SJCRH30 (cell line): ENCODE measurements at regions not wholly inside any gene's neighbourhood (a gene's known extent, or its start where the extent isn't known, plus 50 kb on each side); places are given as distances from the start of the nearest gene placed in this dataset.
A peak's percentile ranks its signal among the peaks of the same experiment; 100 is the strongest.
"Not testable (repeated sequence)": the region's sequence is repeated elsewhere in the genome, so short reads cannot be mapped to it uniquely, and the experiment has no call there.

Source experiments
- DNase-seq, 2 experiments: peaks; one replicate each; pipeline ENCODE4 v3.0.0-alpha.2; 2015 to 2020
- H3K27ac ChIP-seq: fragments of 250-450 bp; sonication (Bioruptor Pico); 2 replicates; pipeline ENCODE4 v1.5.1; 2020; ENCODE audit warnings: mild to moderate bottlenecking, moderate library complexity
- H3K27me3 ChIP-seq: fragments of 250-450 bp; sonication (Bioruptor Pico); 2 replicates; pipeline ENCODE4 v1.5.1; 2020; ENCODE audit warnings: mild to moderate bottlenecking, moderate library complexity
- H3K36me3 ChIP-seq: fragments of 250-450 bp; sonication (Bioruptor Pico); 2 replicates; pipeline ENCODE4 v1.5.1; 2020; ENCODE audit warnings: mild to moderate bottlenecking, moderate library complexity
- H3K4me1 ChIP-seq: fragments of 250-450 bp; sonication (Bioruptor Pico); 2 replicates; pipeline ENCODE4 v1.5.1; 2020; ENCODE audit warnings: mild to moderate bottlenecking, moderate library complexity
- H3K4me3 ChIP-seq: fragments of 250-450 bp; sonication (Bioruptor Pico); 2 replicates; pipeline ENCODE4 v1.5.1; 2020; ENCODE audit warnings: mild to moderate bottlenecking, moderate library complexity
- H3K9me3 ChIP-seq: fragments of 250-450 bp; sonication (Bioruptor Pico); replicated peaks from 2 replicates; pipeline ENCODE4 v1.5.1; 2020; ENCODE audit warnings: mild to moderate bottlenecking, moderate library complexity

DNA sequence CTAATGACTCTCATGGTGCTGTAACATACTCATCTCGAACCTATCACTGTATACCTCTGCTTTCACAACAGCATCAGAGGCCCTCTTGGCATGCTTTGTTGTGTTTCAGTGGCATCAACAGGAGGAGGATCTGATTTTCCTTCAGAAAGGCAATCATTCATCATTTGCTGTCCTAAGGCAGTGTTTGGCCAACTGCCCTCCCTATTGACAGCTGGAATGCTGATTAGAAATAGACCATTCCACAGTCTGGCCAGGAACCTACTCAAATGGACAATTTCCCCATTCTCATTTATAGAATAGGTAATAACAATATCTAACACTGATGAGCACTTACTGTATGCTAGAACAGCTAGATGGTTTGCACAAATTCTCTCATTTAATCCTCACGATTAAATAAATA, 310.6 kb upstream of the PTBP2 start:
- Histone ChIP-seq H3K27ac (no peak overlapping the region), H3K36me3 (no peaks in the 10 kb centered on the region), H3K9me3 (no peaks in the 10 kb centered on the region), H3K27me3 (no peaks in the 10 kb centered on the region), H3K4me3 (no peak overlapping the region), H3K4me1 (no peaks in the 10 kb centered on the region)
- no peak for DNase-seq

DNA sequence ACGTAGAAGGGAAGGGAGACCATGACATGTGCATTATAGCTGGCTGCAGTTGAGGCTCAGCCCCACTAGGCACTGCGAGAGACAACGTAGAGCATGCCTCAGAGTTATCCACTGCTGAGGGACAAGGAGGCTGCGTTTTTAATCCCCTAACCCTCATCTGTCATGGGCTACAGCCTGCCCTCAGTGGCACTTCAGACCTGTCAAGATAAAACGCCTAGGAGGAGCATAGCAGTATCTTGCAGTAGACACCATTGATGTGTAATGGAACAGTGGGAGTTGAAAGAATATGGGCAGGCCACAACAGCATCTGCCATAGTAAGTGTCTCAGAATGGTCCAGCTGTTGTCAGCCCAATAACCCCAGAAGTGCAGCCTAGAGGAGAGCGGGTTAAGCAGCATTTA, 307.0 kb upstream of the PTBP2 start:
- Histone ChIP-seq H3K9me3 (no peaks in the 10 kb centered on the region), H3K27me3 (no peaks in the 10 kb centered on the region), H3K27ac (no peak overlapping the region), H3K36me3 (no peaks in the 10 kb centered on the region), H3K4me1 (no peaks in the 10 kb centered on the region), H3K4me3 (no peak overlapping the region)
- no peak for DNase-seq

DNA sequence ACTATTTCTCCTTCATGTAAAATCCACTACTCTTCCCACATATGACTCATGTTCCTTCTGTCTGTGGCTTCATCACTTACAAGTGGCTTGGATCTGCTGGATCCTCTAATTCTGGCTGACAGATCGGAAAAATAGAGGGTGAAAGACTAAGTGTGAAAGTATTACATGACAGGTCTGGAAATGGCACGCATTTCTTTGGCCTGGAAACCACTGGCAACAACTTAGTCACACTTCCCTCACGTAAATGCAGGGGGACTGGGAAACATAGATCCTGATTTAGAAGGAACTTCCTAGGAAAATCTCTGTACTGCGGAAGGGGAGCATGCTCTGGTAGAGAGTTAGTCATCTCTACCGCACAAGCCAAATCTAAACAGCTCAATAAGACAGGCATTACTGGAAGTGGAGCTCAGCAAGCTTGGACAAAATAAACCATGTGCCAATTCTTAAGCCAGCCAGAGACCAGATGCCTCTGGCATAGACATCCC, 305.4 kb upstream of the PTBP2 start:
- DNase-seq: peak in 1 of 2 experiments; percentile 11
- Histone ChIP-seq H3K36me3 (no peaks in the 10 kb centered on the region), H3K27ac (no peak overlapping the region), H3K4me3 (no peak overlapping the region), H3K4me1 (no peaks in the 10 kb centered on the region), H3K27me3 (no peaks in the 10 kb centered on the region), H3K9me3 (no peaks in the 10 kb centered on the region)

GRCh38 chr1:96416701-96417444, 304.7 kb upstream of the PTBP2 start:
- Histone ChIP-seq H3K4me1 (no peaks in the 10 kb centered on the region), H3K27ac (no peak overlapping the region), H3K4me3 (no peak overlapping the region), H3K9me3 (no peaks in the 10 kb centered on the region), H3K27me3 (no peaks in the 10 kb centered on the region), H3K36me3 (no peaks in the 10 kb centered on the region)
- DNase-seq: no peak

DNA sequence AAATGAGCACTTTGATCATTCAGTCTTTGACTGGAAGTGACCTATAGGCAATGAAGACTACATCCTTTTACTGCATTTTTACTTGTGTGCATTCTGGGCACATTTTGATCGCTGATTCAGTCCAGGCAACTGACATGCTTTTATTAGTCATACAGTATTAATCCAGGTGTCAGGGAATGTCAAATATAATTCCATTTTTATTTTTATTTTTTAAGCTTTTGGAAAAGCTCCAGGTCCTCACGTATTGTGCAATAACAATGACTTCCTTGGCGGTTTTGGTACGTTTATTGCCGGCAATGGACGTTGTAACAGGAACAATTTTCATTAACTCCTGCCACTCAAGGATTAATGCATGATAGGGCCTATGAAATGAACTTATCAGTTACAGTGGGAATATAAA, 302.6 kb upstream of the PTBP2 start:
- Histone ChIP-seq H3K4me1 (no peaks in the 10 kb centered on the region), H3K27ac (no peak overlapping the region), H3K27me3 (no peaks in the 10 kb centered on the region), H3K4me3 (no peak overlapping the region), H3K9me3 (no peaks in the 10 kb centered on the region), H3K36me3 (no peaks in the 10 kb centered on the region)
- DNase-seq: no peak

- no peak overlapping the region for H3K27ac ChIP-seq
- no peaks in the 10 kb centered on the region for H3K9me3 ChIP-seq
- H3K27me3 ChIP-seq: no peaks in the 10 kb centered on the region
- no peak overlapping the region for H3K4me3 ChIP-seq
- DNase-seq: no peak
- H3K4me1 ChIP-seq: no peaks in the 10 kb centered on the region
- no peaks in the 10 kb centered on the region for H3K36me3 ChIP-seq
Observed at GRCh38 chr1:96424877-96425276, 296.7 kb upstream of the PTBP2 start.

DNA sequence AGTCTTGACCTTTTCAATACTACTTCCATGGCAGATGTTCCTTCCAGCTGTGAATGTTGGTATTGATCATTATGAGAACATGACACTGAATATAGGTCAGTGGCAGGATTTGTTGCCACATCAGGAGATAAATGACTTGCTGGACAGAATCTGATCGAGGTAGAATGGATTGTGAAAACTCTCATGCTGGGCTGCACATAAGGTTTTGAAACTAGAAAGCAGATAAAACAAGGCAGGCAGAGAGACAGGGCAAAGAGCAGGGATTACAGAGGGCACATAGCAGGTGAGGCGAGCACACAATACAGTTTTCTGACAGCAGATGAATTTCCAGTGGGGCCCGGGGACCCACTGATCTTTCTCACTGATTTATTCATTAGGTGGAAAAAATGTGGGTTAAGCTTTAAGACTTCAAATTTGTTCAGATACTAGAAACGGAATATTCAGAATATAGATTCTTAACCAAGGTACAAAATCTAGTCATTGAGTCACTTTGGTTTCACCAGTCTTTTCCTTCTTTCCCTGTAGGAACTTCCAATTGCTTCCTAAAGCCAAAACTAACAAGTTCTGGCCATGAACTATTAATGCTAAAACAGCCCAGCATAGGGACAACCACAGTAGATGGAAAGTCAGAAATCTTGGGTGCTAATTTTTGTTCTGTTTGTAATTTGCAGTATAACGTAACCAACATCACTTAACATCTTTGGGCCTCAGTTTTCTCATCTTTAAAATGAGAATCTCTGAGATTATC, 296.0 kb upstream of the PTBP2 start:
- Histone ChIP-seq H3K4me1 (no peaks in the 10 kb centered on the region), H3K27ac (no peak overlapping the region), H3K4me3 (no peak overlapping the region), H3K36me3 (no peaks in the 10 kb centered on the region), H3K27me3 (no peaks in the 10 kb centered on the region), H3K9me3 (no peaks in the 10 kb centered on the region)
- no peak for DNase-seq

DNA sequence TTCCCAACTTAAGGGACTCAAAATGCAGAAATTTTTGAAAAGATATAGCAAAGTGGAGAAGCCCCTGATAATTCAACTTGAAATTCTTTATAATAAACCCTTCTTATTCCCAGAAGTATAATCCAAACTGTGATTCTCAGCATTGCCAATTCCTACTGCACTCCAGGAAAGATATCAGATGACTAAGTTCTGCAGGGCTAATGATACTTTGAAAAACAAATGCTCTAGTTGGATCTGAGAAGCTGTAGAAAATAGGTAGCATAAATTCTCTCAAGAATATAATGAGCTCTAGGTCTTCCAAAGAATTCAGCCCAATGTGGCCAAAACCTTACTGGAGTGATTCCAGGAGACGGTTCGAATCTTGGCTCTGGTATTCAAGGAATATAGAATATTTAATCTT, 294.0 kb upstream of the PTBP2 start:
- Histone ChIP-seq H3K27ac (no peak overlapping the region), H3K4me3 (no peak overlapping the region), H3K9me3 (no peaks in the 10 kb centered on the region), H3K27me3 (no peaks in the 10 kb centered on the region), H3K4me1 (no peaks in the 10 kb centered on the region), H3K36me3 (no peaks in the 10 kb centered on the region)
- no peak for DNase-seq

DNA sequence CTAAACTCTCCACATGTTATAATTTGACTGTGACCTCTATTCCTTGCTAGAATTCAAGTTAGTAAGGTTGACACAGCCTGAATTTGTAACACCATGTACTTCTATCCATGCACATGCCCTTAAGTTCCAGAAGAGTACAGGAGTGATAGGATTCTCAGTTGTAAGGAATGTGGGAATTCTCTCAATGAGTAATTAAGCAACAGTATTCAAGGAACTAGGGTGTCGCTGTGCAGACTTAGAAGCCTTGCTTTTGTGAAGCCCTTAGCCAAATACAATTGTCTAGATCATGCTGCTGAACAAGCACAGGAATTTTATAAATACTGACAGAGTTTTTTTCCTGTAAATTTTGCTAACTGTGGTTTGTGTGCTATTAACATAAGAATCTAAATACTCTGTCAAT, 276.3 kb upstream of the PTBP2 start:
- Histone ChIP-seq H3K27ac (no peak overlapping the region), H3K4me1 (no peaks in the 10 kb centered on the region), H3K36me3 (no peaks in the 10 kb centered on the region), H3K4me3 (no peak overlapping the region), H3K9me3 (no peaks in the 10 kb centered on the region), H3K27me3 (peaks cover 2% of the 10 kb centered on the region; the same call in 1 of the 2 replicates)
- no peak for DNase-seq

DNA sequence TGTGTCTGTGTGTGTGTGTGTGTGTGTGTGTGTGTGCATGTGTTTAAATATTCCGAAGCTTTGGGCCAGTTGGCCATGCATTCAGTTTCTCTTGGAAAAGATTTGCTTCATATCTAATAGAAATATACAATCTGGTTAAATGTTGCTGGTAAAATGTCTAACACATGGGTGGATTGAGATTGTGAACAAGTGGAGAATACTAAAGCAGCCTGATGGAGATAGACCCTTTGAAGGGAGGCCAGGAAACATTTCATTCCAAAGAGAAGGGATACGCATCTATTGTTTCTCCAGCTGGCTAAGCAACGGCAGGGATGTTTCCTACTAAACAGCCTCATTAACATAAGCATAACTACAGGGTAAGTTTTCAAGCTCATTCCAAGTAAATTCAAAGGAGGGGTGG, 257.5 kb upstream of the PTBP2 start:
- no peak for DNase-seq
- Histone ChIP-seq H3K36me3 (no peaks in the 10 kb centered on the region), H3K9me3 (no peaks in the 10 kb centered on the region), H3K4me1 (no peaks in the 10 kb centered on the region), H3K27me3 (no peaks in the 10 kb centered on the region), H3K27ac (no peak overlapping the region), H3K4me3 (no peak overlapping the region)

DNA sequence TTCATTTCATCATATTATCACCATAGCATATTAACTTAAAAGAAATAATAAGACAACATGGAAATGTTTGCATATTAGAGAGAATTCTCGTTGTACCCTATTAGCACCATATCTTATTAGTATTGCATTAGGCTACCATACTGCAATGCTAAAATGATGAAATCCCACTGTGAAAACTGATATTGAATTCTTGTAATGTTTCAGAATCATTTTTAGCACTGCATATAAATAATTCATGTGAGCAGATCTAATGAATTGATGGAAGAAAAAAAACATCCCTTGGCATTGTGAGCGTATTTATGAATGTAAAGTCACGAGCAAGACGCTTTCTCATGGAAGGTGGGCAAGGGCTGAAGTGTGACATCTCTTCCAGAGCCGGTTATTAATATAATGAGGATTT, 257.1 kb upstream of the PTBP2 start:
- DNase-seq: no peak
- H3K27me3 ChIP-seq: no peaks in the 10 kb centered on the region
- H3K27ac ChIP-seq: no peak overlapping the region

GRCh38 chr1:96464991-96465390, 256.6 kb upstream of the PTBP2 start:
- Histone ChIP-seq H3K4me1 (no peaks in the 10 kb centered on the region), H3K27ac (no peak overlapping the region), H3K27me3 (no peaks in the 10 kb centered on the region), H3K9me3 (no peaks in the 10 kb centered on the region), H3K4me3 (no peak overlapping the region), H3K36me3 (no peaks in the 10 kb centered on the region)
- DNase-seq: no peak

More for the DNA sequence above, 257.1 kb upstream of the PTBP2 start:
- H3K4me3 ChIP-seq: no peak overlapping the region
- no peaks in the 10 kb centered on the region for H3K36me3 ChIP-seq
- H3K4me1 ChIP-seq: no peaks in the 10 kb centered on the region
- no peaks in the 10 kb centered on the region for H3K9me3 ChIP-seq

DNA sequence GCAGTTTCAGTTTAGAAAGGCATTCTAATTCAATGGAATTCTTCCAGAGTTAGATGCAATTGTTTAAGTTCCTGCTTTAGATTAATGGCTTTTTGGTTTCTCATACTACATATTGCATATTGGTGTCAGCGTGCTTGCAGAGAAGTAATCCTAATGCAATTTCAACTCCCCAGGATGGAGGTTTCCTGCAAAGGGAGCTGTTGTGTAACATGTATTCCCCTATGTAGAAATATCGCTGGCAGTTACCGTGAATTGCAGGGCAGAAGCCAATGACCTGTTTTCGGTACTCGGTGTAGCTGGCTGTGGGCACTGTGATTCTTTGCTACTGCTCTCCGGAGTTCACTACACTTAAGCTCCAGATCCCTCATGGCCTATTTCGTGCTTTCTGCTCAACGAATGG, 256.1 kb upstream of the PTBP2 start:
- Histone ChIP-seq H3K27me3 (no peaks in the 10 kb centered on the region), H3K9me3 (no peaks in the 10 kb centered on the region), H3K36me3 (no peaks in the 10 kb centered on the region), H3K4me1 (no peaks in the 10 kb centered on the region), H3K27ac (no peak overlapping the region), H3K4me3 (no peak overlapping the region)
- no peak for DNase-seq

GRCh38 chr1:96466842-96467241, 254.7 kb upstream of the PTBP2 start:
- no peaks in the 10 kb centered on the region for H3K27me3 ChIP-seq
- no peaks in the 10 kb centered on the region for H3K9me3 ChIP-seq
- H3K36me3 ChIP-seq: no peaks in the 10 kb centered on the region
- no peak overlapping the region for H3K4me3 ChIP-seq
- no peaks in the 10 kb centered on the region for H3K4me1 ChIP-seq
- H3K27ac ChIP-seq: no peak overlapping the region
- DNase-seq: no peak

- not testable (repeated sequence) for H3K27me3 ChIP-seq, H3K4me3 ChIP-seq, H3K9me3 ChIP-seq, DNase-seq, H3K27ac ChIP-seq, H3K36me3 ChIP-seq, H3K4me1 ChIP-seq
Observed at GRCh38 chr1:96469726-96470125, 251.9 kb upstream of the PTBP2 start.

DNA sequence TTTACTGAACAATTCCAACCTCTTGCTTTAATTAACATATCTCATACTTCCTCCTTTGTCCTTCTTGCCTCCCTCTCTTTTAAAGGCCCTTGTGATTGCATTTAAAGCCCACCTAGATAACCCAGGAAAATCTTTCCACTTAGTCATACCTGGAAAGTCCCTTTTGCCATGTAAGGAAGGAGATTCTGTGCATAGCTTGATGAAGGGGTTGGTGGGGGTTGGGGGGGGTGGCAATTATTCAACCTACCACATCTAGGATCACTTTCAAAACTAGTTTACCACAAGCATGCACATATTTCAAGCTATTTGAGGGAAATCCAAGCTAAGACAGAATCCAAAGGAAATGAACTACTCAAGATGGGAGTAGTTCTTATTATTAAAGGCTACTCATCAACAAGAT, 249.1 kb upstream of the PTBP2 start:
- Histone ChIP-seq H3K27ac (no peak overlapping the region), H3K4me1 (no peaks in the 10 kb centered on the region)
- DNase-seq: no peak

More for the DNA sequence above, 249.1 kb upstream of the PTBP2 start:
- Histone ChIP-seq H3K36me3 (no peaks in the 10 kb centered on the region), H3K4me3 (no peak overlapping the region), H3K9me3 (no peaks in the 10 kb centered on the region), H3K27me3 (peaks cover 4% of the 10 kb centered on the region; the same call in 1 of the 2 replicates)
